K562 (cell line): ENCODE measurements at regions not wholly inside any gene's neighbourhood (a gene's known extent, or its start where the extent isn't known, plus 50 kb on each side); places are given as distances from the start of the nearest gene placed in this dataset.

ENCODE experiments used
- ATAC-seq: fragments of 200-7000 bp; cut with Tn5 transposase; 3 replicates; pipeline ENCODE4 v1.9.1; 2020; ENCODE audit warnings: moderate library complexity
- BruUV-seq: library from RNA; stranded (reverse); fragments of 400-500 nt; replicated peaks from 2 replicates; lab custom pipeline; 2021; lab: Mats Ljungman, UMichigan
- CTCF ChIA-PET: fragments of 300-600 bp; formaldehyde crosslinking; extraction: SDS; loops from one replicate; lab custom pipeline; 2021; ENCODE audit warnings: low intra/inter-chr PET ratio; lab: Yijun Ruan, JAX
- POLR2A ChIA-PET: fragments of 300-600, 350-650 bp; sonication (Branson Sonifier 250); formaldehyde crosslinking; extraction: SDS; loops from one replicate; lab custom pipeline; 2021; ENCODE audit warnings: antibody characterized with exemption, inconsistent platforms; lab: Yijun Ruan, JAX
- DNase-seq, 4 experiments: peaks; one replicate each; pipeline versions ENCODE4 v3.0.0 to v3.0.0-alpha.2; 2011 to 2018; ENCODE audit warnings: low spot score in 3 of 4, mixed read lengths in 3 of 4; ENCODE audit errors: extremely low read depth in 1 of 4
- FAIRE-seq: peaks from 2 replicates; lab custom pipeline; 2011; peaks lifted over from hg19 to GRCh38; lab: Jason Lieb, UNC
- H2AFZ ChIP-seq: 2 replicates; pipeline ENCODE4 v1.6.0; 2011; ENCODE audit warnings: low read depth, low read length, control low read depth, inconsistent platforms
- H3K27ac ChIP-seq: fragments of 200-600 bp; 3 replicates; pipeline ENCODE4 v1.8.0; 2011; ENCODE audit warnings: low read depth, mild to moderate bottlenecking, control low read depth, inconsistent platforms, low read length, moderate library complexity, mixed read lengths; ENCODE audit errors: extremely low read depth
- H3K27me3 ChIP-seq, 2 experiments: fragments of 300-600 bp in 1 of 2; 2 replicates in 1 of 2; 3 replicates in 1 of 2; pipeline versions ENCODE4 v1.6.0 to v1.8.0; 2011; ENCODE audit warnings: inconsistent platforms in 2 of 2, low read length in 2 of 2, mild to moderate bottlenecking in 1 of 2, mixed read lengths in 1 of 2, moderate library complexity in 1 of 2; ENCODE audit not compliant: control insufficient read depth in 2 of 2, insufficient read depth in 2 of 2
- H3K36me3 ChIP-seq: fragments of 300-600 bp; 3 replicates; pipeline ENCODE4 v1.8.0; 2011; ENCODE audit warnings: mild to moderate bottlenecking, low read length, inconsistent platforms; ENCODE audit not compliant: control insufficient read depth, insufficient read depth
- H3K4me1 ChIP-seq, 2 experiments: fragments of 200-600 bp in 1 of 2; replicated peaks in 1 of 2; 2 replicates in 1 of 2; 3 replicates in 1 of 2; pipeline versions ENCODE4 v1.5.1 to v1.8.0; 2011; ENCODE audit warnings: inconsistent platforms in 2 of 2, low read length in 2 of 2, mild to moderate bottlenecking in 1 of 2, mixed read lengths in 1 of 2, moderate library complexity in 1 of 2; ENCODE audit not compliant: control insufficient read depth in 2 of 2, insufficient read depth in 2 of 2
- H3K4me2 ChIP-seq: 2 replicates; pipeline ENCODE4 v1.6.1; 2011; ENCODE audit warnings: low read length, control low read depth, inconsistent platforms, mixed read lengths; ENCODE audit not compliant: insufficient read depth
- H3K4me3 ChIP-seq: fragments of 200-600 bp; sonication (generic), shearing (Covaris generic); 2 replicates; pipeline ENCODE4 v1.5.1; 2016; ENCODE audit warnings: control low read depth, inconsistent platforms
- H3K79me2 ChIP-seq: fragments of 200-600 bp; 3 replicates; pipeline ENCODE4 v1.8.0; 2011; ENCODE audit warnings: low read length, inconsistent platforms; ENCODE audit not compliant: control insufficient read depth, insufficient read depth
- H3K9ac ChIP-seq, 2 experiments: 2 replicates each; pipeline versions ENCODE4 v1.6.0 to v1.6.1; 2011; ENCODE audit warnings: low read depth in 2 of 2, low read length in 2 of 2, control low read depth in 1 of 2, inconsistent platforms in 1 of 2, mild to moderate bottlenecking in 1 of 2, mixed read lengths in 1 of 2; ENCODE audit not compliant: insufficient read depth in 1 of 2
- H3K9me1 ChIP-seq: one replicate; pipeline ENCODE4 v1.6.0; 2011; ENCODE audit warnings: inconsistent platforms, mild to moderate bottlenecking, low read length, moderate library complexity; ENCODE audit not compliant: control insufficient read depth, insufficient read depth
- H3K9me3 ChIP-seq: replicated peaks from 2 replicates; pipeline ENCODE4 v1.5.1; 2011; ENCODE audit warnings: low read depth, low read length, inconsistent platforms; ENCODE audit not compliant: control insufficient read depth, insufficient read depth
- H4K20me1 ChIP-seq: replicated peaks from 2 replicates; pipeline ENCODE4 v1.6.1; 2011; ENCODE audit warnings: low read length, inconsistent platforms, mixed read lengths; ENCODE audit not compliant: control insufficient read depth, insufficient read depth
- CREB1 ChIP-seq, 2 experiments: sonication (generic) in 1 of 2; formaldehyde crosslinking in 1 of 2; IDR thresholded peaks; 2 replicates each; pipeline versions ENCODE4 v1.6.1 to v1.8.0; 2012 to 2022; ENCODE audit warnings: inconsistent platforms in 1 of 2, mild to moderate bottlenecking in 1 of 2, missing genetic modification reagents in 1 of 2, moderate library complexity in 1 of 2
- CXXC5 ChIP-seq: fragments of 250-450 bp; sonication (Bioruptor Pico); IDR thresholded peaks from 2 replicates; pipeline ENCODE4 v1.8.0; 2022; ENCODE audit warnings: inconsistent platforms, mild to moderate bottlenecking, moderate library complexity
- FOXM1 ChIP-seq, 2 experiments: fragments of 450-650 bp in 1 of 2; sonication (generic) in 1 of 2; formaldehyde crosslinking in 1 of 2; IDR thresholded peaks; 2 replicates each; pipeline versions ENCODE4 v1.6.1 to v1.9.0; 2017 to 2022; ENCODE audit warnings: low read depth in 2 of 2, mild to moderate bottlenecking in 2 of 2, missing genetic modification reagents in 1 of 2, moderate library complexity in 1 of 2
- GTF2B ChIP-seq: IDR thresholded peaks from 2 replicates; pipeline ENCODE4 v1.6.1; 2011; ENCODE audit not compliant: insufficient read length; ENCODE audit errors: extremely low read depth
- HOMEZ ChIP-seq: fragments of 250-450 bp; sonication (Bioruptor Pico); IDR thresholded peaks from 2 replicates; pipeline ENCODE4 v1.4.0; 2020; ENCODE audit warnings: mild to moderate bottlenecking, moderate library complexity
- KDM5B ChIP-seq: fragments of 200-600 bp; sonication (generic); IDR thresholded peaks from 2 replicates; pipeline ENCODE4 v1.6.1; 2012; ENCODE audit warnings: low read depth, mild to moderate bottlenecking, moderate library complexity, low read length, control low read depth, inconsistent platforms; ENCODE audit not compliant: insufficient replicate concordance
- NR2C1 ChIP-seq, 2 experiments: fragments of 450-650 bp; IDR thresholded peaks; 2 replicates each; pipeline ENCODE4 v1.6.1; 2017; ENCODE audit warnings: mild to moderate bottlenecking in 2 of 2, antibody characterized with exemption in 1 of 2, inconsistent platforms in 1 of 2, missing compliant biosample characterization in 1 of 2, missing genetic modification characterization in 1 of 2
- PTRF ChIP-seq: fragments of 450-650 bp; IDR thresholded peaks from 2 replicates; pipeline ENCODE4 v1.6.1; 2016; ENCODE audit warnings: mild to moderate bottlenecking, missing genetic modification characterization, missing compliant biosample characterization
- RUNX1 ChIP-seq: sonication (generic); IDR thresholded peaks from 2 replicates; pipeline ENCODE4 v1.6.1; 2016; ENCODE audit warnings: antibody characterized with exemption, low read depth
- SLC30A9 ChIP-seq: fragments of 250-450 bp; sonication (Bioruptor Pico); IDR thresholded peaks from 2 replicates; pipeline ENCODE4 v1.8.0; 2022; ENCODE audit warnings: mild to moderate bottlenecking, moderate library complexity
- THAP12 ChIP-seq: fragments of 250-450 bp; sonication (Bioruptor Pico); IDR thresholded peaks from 2 replicates; pipeline ENCODE4 v1.9.0; 2021; ENCODE audit warnings: mild to moderate bottlenecking, inconsistent platforms
- ZBTB12 ChIP-seq: fragments of 250-450 bp; sonication (Bioruptor Pico); IDR thresholded peaks from 2 replicates; pipeline ENCODE4 v1.4.0; 2020
- ZNF561 ChIP-seq: fragments of 450-650 bp; formaldehyde crosslinking; conservative IDR thresholded peaks from 2 replicates; pipeline ENCODE4 v1.4.0; 2020; ENCODE audit warnings: mild to moderate bottlenecking, moderate library complexity
- WGBS: fragments of 100-300 bp; shearing (Covaris generic); methylation state at CpG from one replicate; pipeline ENCODE4 v1.1.6; 2016; ENCODE audit warnings: low coverage, mixed read lengths; ENCODE audit not compliant: insufficient coverage; ENCODE audit errors: missing lambda C conversion rate; 5-methylcytosine and 5-hydroxymethylcytosine counted together
- in situ Hi-C: fragments of 300-500 bp; cut with MboI; formaldehyde crosslinking; loops from 4 replicates; pipeline ENCODE4 v1.15.0; 2018; ENCODE audit warnings: inconsistent platforms, mixed read lengths
- intact Hi-C: fragments of 100-400 bp; cut with micrococcal nuclease; formaldehyde crosslinking; loops from 2 replicates; pipeline ENCODE4 v1.14.2; 2022

GRCh38 chr6:166736634-166737033 lies 109.6 kb upstream of the RPS6KA2 start (continued):
- TF ChIP-seq THAP12 (CRISPR knock-in tag): no peak

GRCh38 chr6:166733900-166734299 lies 106.8 kb upstream of the RPS6KA2 start:
- Histone ChIP-seq H3K9me3 (no peaks in the 10 kb centered on the region), H3K4me2 (no peak overlapping the region), H3K4me3 (no peak overlapping the region), H3K36me3 (no peaks in the 10 kb centered on the region), H3K27me3 (peaks cover 30 to 48% of the 10 kb centered on the region in 2 experiments), H3K27ac (no peak overlapping the region), H4K20me1 (no peaks in the 10 kb centered on the region), H3K79me2 (no peaks in the 10 kb centered on the region), H2AFZ (no peak overlapping the region), H3K9me1 (no peaks in the 10 kb centered on the region), H3K9ac (no peak overlapping the region), H3K4me1 (no peaks in the 10 kb centered on the region)
- no peak for ATAC-seq
- POLR2A ChIA-PET: interaction anchor here (0.8 kb wide), 1 partner anchor 94 kb away, joined by 3 read pairs; no protein-coding TSS in a partner anchor
- CTCF ChIA-PET: no interaction called here
- no peak for FAIRE-seq
- WGBS: 0% methylated on average over 4 of the region's 4 CpGs
- in situ Hi-C loops: no loop called here
- no TSS peak for BruUV-seq
- intact Hi-C loops: no loop called here
- no peak for DNase-seq
- TF ChIP-seq ZBTB12: no peak
- TF ChIP-seq KDM5B: no peak
- TF ChIP-seq GTF2B: no peak
- no peak for TF ChIP-seq HOMEZ (CRISPR knock-in tag)
- no peak for TF ChIP-seq NR2C1 (IDR thresholded peaks at IDR 0.05)
- no peak for TF ChIP-seq NR2C1 (tag; IDR thresholded peaks at IDR 0.05)
- TF ChIP-seq PTRF (tag): no peak
- TF ChIP-seq RUNX1: no peak
- TF ChIP-seq FOXM1 (IDR thresholded peaks at IDR 0.05; ENCODE audit: low read depth): no peak
- no peak for TF ChIP-seq FOXM1 (CRISPR knock-in tag; IDR thresholded peaks at IDR 0.05; ENCODE audit: low read depth)
- TF ChIP-seq ZNF561 (CRISPR knock-in tag): no peak
- TF ChIP-seq CREB1 (IDR thresholded peaks at IDR 0.05): no peak
- TF ChIP-seq CREB1 (CRISPR knock-in tag; IDR thresholded peaks at IDR 0.05): no peak
- TF ChIP-seq CXXC5 (CRISPR knock-in tag): no peak
- no peak for TF ChIP-seq SLC30A9 (CRISPR knock-in tag)
